ENCODE measurements at regions not wholly inside any gene's neighbourhood (a gene's known extent, or its start where the extent isn't known, plus 50 kb on each side); places are given as distances from the start of the nearest gene placed in this dataset.

DNA sequence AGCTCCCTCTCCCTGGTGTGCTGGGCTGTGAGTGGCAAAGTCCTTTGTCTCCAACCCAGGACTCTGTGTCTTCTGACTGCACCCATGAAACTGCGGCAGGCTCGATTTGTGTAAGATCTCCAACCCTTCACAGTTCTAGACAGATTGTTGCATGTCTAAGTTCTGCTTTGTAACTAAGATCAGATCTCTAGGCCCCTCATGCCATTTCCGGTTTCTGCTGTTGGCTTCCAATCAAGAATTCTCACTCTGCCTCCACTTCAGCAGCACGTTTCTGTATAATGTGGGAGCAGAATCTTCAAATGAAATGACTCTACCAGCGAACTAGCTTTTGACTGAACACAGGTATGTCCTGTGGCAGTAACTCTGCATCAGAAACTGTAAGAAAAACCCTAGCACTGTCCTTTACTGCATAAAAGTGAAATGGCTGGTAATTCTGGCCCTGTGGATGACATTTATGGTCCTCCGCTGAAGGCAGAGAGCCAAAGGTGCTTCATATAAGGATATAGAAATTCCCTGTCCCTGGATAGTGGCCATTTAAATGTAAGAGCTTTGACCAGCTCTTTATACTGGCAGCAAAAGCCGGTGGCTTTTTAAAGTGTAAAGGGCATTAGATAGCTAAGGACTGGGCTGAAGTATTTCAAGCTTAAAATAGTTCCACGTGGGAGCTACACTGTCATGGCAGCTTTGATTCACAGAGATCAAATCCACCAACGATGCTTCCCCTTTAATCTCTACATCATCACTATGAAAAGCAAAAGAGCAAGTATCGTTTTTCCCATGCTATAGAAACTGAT, 319.0 kb upstream of the CDH6 start:
- no peaks in the 10 kb centered on the region for H3K27me3 ChIP-seq (ENCODE audit: insufficient read depth, poor library complexity, severe bottlenecking)
- no peak overlapping the region for H3K27ac ChIP-seq (replicated peaks)
- H3K4me3 ChIP-seq (replicated peaks; ENCODE audit: insufficient read depth, low read length), result no peak overlapping the region
- no peak for DNase-seq (ENCODE audit: low read depth in 1 of 2, low spot score in 1 of 2)
- no peak for TF ChIP-seq REST (IDR thresholded peaks at IDR 0.05; ENCODE audit: insufficient replicate concordance, low read depth)
- TF ChIP-seq, protein P1, sequence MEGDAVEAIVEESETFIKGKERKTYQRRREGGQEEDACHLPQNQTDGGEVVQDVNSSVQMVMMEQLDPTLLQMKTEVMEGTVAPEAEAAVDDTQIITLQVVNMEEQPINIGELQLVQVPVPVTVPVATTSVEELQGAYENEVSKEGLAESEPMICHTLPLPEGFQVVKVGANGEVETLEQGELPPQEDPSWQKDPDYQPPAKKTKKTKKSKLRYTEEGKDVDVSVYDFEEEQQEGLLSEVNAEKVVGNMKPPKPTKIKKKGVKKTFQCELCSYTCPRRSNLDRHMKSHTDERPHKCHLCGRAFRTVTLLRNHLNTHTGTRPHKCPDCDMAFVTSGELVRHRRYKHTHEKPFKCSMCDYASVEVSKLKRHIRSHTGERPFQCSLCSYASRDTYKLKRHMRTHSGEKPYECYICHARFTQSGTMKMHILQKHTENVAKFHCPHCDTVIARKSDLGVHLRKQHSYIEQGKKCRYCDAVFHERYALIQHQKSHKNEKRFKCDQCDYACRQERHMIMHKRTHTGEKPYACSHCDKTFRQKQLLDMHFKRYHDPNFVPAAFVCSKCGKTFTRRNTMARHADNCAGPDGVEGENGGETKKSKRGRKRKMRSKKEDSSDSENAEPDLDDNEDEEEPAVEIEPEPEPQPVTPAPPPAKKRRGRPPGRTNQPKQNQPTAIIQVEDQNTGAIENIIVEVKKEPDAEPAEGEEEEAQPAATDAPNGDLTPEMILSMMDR (IDR thresholded peaks at IDR 0.05; ENCODE audit: insufficient read depth, low read length), result no peak
- TF ChIP-seq POLR2AphosphoS5 (IDR thresholded peaks at IDR 0.05; ENCODE audit: low read depth), result no peak
- TF ChIP-seq SPI1 (IDR thresholded peaks at IDR 0.05; ENCODE audit: borderline replicate concordance, low read depth), result no peak
- TF ChIP-seq GABPA (IDR thresholded peaks at IDR 0.05; ENCODE audit: low read depth), result no peak

- no peak overlapping the region for H3K4me3 ChIP-seq (replicated peaks; ENCODE audit: insufficient read depth, low read length)
- no peaks in the 10 kb centered on the region for H3K27me3 ChIP-seq (ENCODE audit: insufficient read depth, poor library complexity, severe bottlenecking)
- TF ChIP-seq REST (IDR thresholded peaks at IDR 0.05; ENCODE audit: insufficient replicate concordance, low read depth), result no peak
- DNase-seq (ENCODE audit: low read depth in 1 of 2, low spot score in 1 of 2), result no peak
- no peak overlapping the region for H3K27ac ChIP-seq (replicated peaks)
Measured at GRCh38 chr5:30871196-30871595, 322.3 kb upstream of the CDH6 start.

- TF ChIP-seq GABPA (IDR thresholded peaks at IDR 0.05; ENCODE audit: low read depth) (no peak), POLR2AphosphoS5 (IDR thresholded peaks at IDR 0.05; ENCODE audit: low read depth) (no peak), SPI1 (IDR thresholded peaks at IDR 0.05; ENCODE audit: borderline replicate concordance, low read depth) (no peak), REST (IDR thresholded peaks at IDR 0.05; ENCODE audit: insufficient replicate concordance, low read depth) (no peak)
- TF ChIP-seq, protein P1 (IDR thresholded peaks at IDR 0.05; ENCODE audit: insufficient read depth, low read length), result no peak
- H3K27me3 ChIP-seq (ENCODE audit: insufficient read depth, poor library complexity, severe bottlenecking), result no peaks in the 10 kb centered on the region
- no peak for DNase-seq (ENCODE audit: low read depth in 1 of 2, low spot score in 1 of 2)
- H3K4me3 ChIP-seq (replicated peaks; ENCODE audit: insufficient read depth, low read length), result no peak overlapping the region
- H3K27ac ChIP-seq (replicated peaks), result no peak overlapping the region
Measured at GRCh38 chr5:30867711-30868110, 325.8 kb upstream of the CDH6 start.

All from HL-60 (cell line).